ENCODE measurements at regions not wholly inside any gene's neighbourhood (a gene's known extent, or its start where the extent isn't known, plus 50 kb on each side); places are given as distances from the start of the nearest gene placed in this dataset.

GRCh38 chr1:81717230-81717629 is 83.5 kb upstream of the ADGRL2 start:
- Histone ChIP-seq H3K27me3 (replicated peaks in 1 of 7) (no peaks in the 10 kb centered on the region), H3K9me3 (no peaks in the 10 kb centered on the region), H3K4me1 (no peaks in the 10 kb centered on the region), H3K36me3 (no peaks in the 10 kb centered on the region), H3K4me3 (no peak overlapping the region), H3K27ac (no peak overlapping the region)
- DNase-seq, result no peak
- WGBS, 5 donors, result 92 to 97% (median 94%) methylated on average over 1 of the region's 1 CpG
- TF ChIP-seq POLR2AphosphoS5 (IDR thresholded peaks at IDR 0.05) (no peak), POLR2A (IDR thresholded peaks at IDR 0.05) (no peak)
- TF ChIP-seq, protein P1, sequence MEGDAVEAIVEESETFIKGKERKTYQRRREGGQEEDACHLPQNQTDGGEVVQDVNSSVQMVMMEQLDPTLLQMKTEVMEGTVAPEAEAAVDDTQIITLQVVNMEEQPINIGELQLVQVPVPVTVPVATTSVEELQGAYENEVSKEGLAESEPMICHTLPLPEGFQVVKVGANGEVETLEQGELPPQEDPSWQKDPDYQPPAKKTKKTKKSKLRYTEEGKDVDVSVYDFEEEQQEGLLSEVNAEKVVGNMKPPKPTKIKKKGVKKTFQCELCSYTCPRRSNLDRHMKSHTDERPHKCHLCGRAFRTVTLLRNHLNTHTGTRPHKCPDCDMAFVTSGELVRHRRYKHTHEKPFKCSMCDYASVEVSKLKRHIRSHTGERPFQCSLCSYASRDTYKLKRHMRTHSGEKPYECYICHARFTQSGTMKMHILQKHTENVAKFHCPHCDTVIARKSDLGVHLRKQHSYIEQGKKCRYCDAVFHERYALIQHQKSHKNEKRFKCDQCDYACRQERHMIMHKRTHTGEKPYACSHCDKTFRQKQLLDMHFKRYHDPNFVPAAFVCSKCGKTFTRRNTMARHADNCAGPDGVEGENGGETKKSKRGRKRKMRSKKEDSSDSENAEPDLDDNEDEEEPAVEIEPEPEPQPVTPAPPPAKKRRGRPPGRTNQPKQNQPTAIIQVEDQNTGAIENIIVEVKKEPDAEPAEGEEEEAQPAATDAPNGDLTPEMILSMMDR (IDR thresholded peaks at IDR 0.05 in 8 of 11, conservative IDR thresholded peaks at IDR 0.05 in 3 of 11), result no peak
- intact Hi-C loops (cut with DNase I; ENCODE audit: low total_unique reads), result no loop called here

DNA sequence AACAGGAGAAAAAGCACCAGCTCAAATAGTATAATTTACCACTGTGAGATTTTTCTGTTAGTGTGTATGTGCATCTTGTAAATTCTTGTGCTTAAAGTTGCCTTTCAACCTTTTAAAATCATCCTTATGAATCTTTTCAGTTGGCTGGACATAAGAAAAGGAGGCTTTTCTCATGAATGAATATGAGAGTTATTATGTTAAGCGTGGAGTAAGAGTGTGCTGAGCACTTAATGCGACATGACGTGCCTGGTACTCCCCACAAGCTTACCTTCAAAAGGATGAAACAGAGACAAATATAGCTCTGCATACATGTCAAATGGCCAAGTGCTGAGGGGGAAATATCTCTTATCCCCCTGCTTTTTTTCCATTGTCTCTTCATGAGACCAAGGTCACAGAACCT is 85.3 kb upstream of the ADGRL2 start:
- WGBS, 5 donors, result 85 to 96% (median 93%) methylated on average over 3 of the region's 3 CpGs

GRCh38 chr1:81714636-81715035 is 86.1 kb upstream of the ADGRL2 start:
- no peaks in the 10 kb centered on the region for H3K9me3 ChIP-seq
- H3K4me3 ChIP-seq, result no peak overlapping the region
- no peaks in the 10 kb centered on the region for H3K4me1 ChIP-seq
- intact Hi-C loops (cut with DNase I; ENCODE audit: low total_unique reads), result no loop called here
- H3K36me3 ChIP-seq, result no peaks in the 10 kb centered on the region
- H3K27ac ChIP-seq, result no peak overlapping the region
- no peak for DNase-seq
- H3K27me3 ChIP-seq (replicated peaks in 1 of 7), result no peaks in the 10 kb centered on the region
- TF ChIP-seq, protein P1 (IDR thresholded peaks at IDR 0.05 in 8 of 11, conservative IDR thresholded peaks at IDR 0.05 in 3 of 11), result no peak
- TF ChIP-seq POLR2AphosphoS5 (IDR thresholded peaks at IDR 0.05) (no peak), POLR2A (IDR thresholded peaks at IDR 0.05) (no peak)

More for the DNA sequence above, 85.3 kb upstream of the ADGRL2 start:
- no peaks in the 10 kb centered on the region for H3K36me3 ChIP-seq
- TF ChIP-seq POLR2A (IDR thresholded peaks at IDR 0.05) (no peak), POLR2AphosphoS5 (IDR thresholded peaks at IDR 0.05) (no peak)
- TF ChIP-seq, protein P1 (IDR thresholded peaks at IDR 0.05 in 8 of 11, conservative IDR thresholded peaks at IDR 0.05 in 3 of 11), result no peak
- no peaks in the 10 kb centered on the region for H3K9me3 ChIP-seq
- H3K4me1 ChIP-seq, result no peaks in the 10 kb centered on the region
- no peak for DNase-seq
- no peaks in the 10 kb centered on the region for H3K27me3 ChIP-seq (replicated peaks in 1 of 7)
- intact Hi-C loops (cut with DNase I; ENCODE audit: low total_unique reads), result no loop called here
- no peak overlapping the region for H3K27ac ChIP-seq
- H3K4me3 ChIP-seq, result no peak overlapping the region

DNA sequence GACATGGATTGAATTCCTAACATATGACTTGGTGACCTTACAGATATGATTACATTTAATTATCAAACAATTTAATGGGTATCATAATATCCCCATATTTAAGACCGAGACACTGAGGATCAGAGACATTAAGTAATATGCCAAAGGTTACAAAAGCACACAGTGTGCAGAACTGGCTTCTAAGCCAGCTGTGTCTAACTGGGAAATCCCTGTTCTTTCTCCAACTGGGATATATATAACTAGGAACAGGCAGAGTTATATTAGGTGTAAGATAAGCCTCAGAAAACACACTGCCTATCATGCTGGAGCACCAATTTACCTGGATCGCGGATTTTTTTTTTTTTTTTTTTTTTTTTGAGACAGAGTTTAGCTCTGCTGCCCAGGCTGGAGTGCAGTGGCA is 88.3 kb upstream of the ADGRL2 start:
- intact Hi-C loops (cut with DNase I; ENCODE audit: low total_unique reads), result no loop called here
- no peaks in the 10 kb centered on the region for H3K36me3 ChIP-seq
- no peak for DNase-seq
- TF ChIP-seq, protein P1 (IDR thresholded peaks at IDR 0.05 in 8 of 11, conservative IDR thresholded peaks at IDR 0.05 in 3 of 11), result no peak
- TF ChIP-seq POLR2A (IDR thresholded peaks at IDR 0.05), result no peak
- no peak for TF ChIP-seq POLR2AphosphoS5 (IDR thresholded peaks at IDR 0.05)
- no peaks in the 10 kb centered on the region for H3K4me1 ChIP-seq
- 90 to 98% (median 92%) methylated on average over 3 of the region's 3 CpGs for WGBS, 5 donors
- no peak overlapping the region for H3K4me3 ChIP-seq
- no peaks in the 10 kb centered on the region for H3K27me3 ChIP-seq (replicated peaks in 1 of 7)
- no peaks in the 10 kb centered on the region for H3K9me3 ChIP-seq
- no peak overlapping the region for H3K27ac ChIP-seq
